Smooth muscle cell (in vitro differentiated cells): ENCODE measurements at regions not wholly inside any gene's neighbourhood (a gene's known extent, or its start where the extent isn't known, plus 50 kb on each side); places are given as distances from the start of the nearest gene placed in this dataset.

Experiments
- DNase-seq: peaks from one replicate; lab custom pipeline; 2025; ENCODE audit not compliant: unreplicated experiment; lab: John Stamatoyannopoulos, UW
- H2AFZ ChIP-seq: fragments of 200-600 bp; sonication (generic); 2 replicates; pipeline ENCODE4 v1.6.0; 2016; ENCODE audit warnings: antibody characterized with exemption, low read depth, mild to moderate bottlenecking
- H3F3A ChIP-seq: fragments of 200-600 bp; sonication (generic); 2 replicates; pipeline ENCODE4 v1.6.0; 2017; ENCODE audit warnings: antibody characterized with exemption, low read depth
- H3K27ac ChIP-seq: fragments of 200-600 bp; sonication (generic); 2 replicates; pipeline ENCODE4 v1.5.1; 2016; ENCODE audit warnings: low read depth, mild to moderate bottlenecking
- H3K27me3 ChIP-seq: fragments of 200-600 bp; sonication (generic); 2 replicates; pipeline ENCODE4 v1.6.1; 2016; ENCODE audit warnings: low read depth, mild to moderate bottlenecking
- H3K36me3 ChIP-seq: fragments of 200-600 bp; sonication (generic); 2 replicates; pipeline ENCODE4 v1.5.1; 2016; ENCODE audit warnings: low read depth
- H3K4me1 ChIP-seq: fragments of 200-600 bp; sonication (generic); 2 replicates; pipeline ENCODE4 v1.5.1; 2016; ENCODE audit warnings: low read depth
- H3K4me2 ChIP-seq: fragments of 200-600 bp; sonication (generic); 2 replicates; pipeline ENCODE4 v1.6.0; 2016; ENCODE audit warnings: mild to moderate bottlenecking
- H3K4me3 ChIP-seq: fragments of 200-600 bp; sonication (generic); 2 replicates; pipeline ENCODE4 v1.5.1; 2016; ENCODE audit warnings: mild to moderate bottlenecking
- H3K79me2 ChIP-seq: fragments of 200-600 bp; sonication (generic); 2 replicates; pipeline ENCODE4 v1.6.0; 2016; ENCODE audit warnings: low read depth, mild to moderate bottlenecking
- H3K9ac ChIP-seq: fragments of 200-600 bp; sonication (generic); 2 replicates; pipeline ENCODE4 v1.6.0; 2016; ENCODE audit warnings: low read depth
- H3K9me3 ChIP-seq: fragments of 200-600 bp; sonication (generic); replicated peaks from 2 replicates; pipeline ENCODE4 v1.5.1; 2016; ENCODE audit warnings: low read depth
- H4K20me1 ChIP-seq: fragments of 200-600 bp; sonication (generic); 2 replicates; pipeline ENCODE4 v1.6.0; 2016; ENCODE audit warnings: low read depth
- CTCF ChIP-seq: fragments of 200-600 bp; sonication (generic); IDR thresholded peaks from 2 replicates; pipeline ENCODE4 v1.5.1; 2017; ENCODE audit warnings: borderline replicate concordance, mild to moderate bottlenecking, antibody characterized with exemption; ENCODE audit not compliant: insufficient read depth, poor library complexity, severe bottlenecking
- WGBS: methylation state at CpG from one replicate; pipeline ENCODE4 v1.1.7; 2016; ENCODE audit warnings: low lambda C conversion rate; 5-methylcytosine and 5-hydroxymethylcytosine counted together

- Histone ChIP-seq H3K4me1 (no peaks in the 10 kb centered on the region), H3K9ac (no peak overlapping the region), H3K9me3 (no peaks in the 10 kb centered on the region), H3F3A (no peaks in the 10 kb centered on the region), H3K27me3 (no peaks in the 10 kb centered on the region), H4K20me1 (no peaks in the 10 kb centered on the region), H3K4me3 (no peak overlapping the region), H3K36me3 (no peaks in the 10 kb centered on the region), H3K79me2 (no peaks in the 10 kb centered on the region), H2AFZ (no peak overlapping the region), H3K27ac (no peak overlapping the region), H3K4me2 (no peak overlapping the region)
- no peak for TF ChIP-seq CTCF
- no peak for DNase-seq
- 68% methylated on average over 2 of the region's 2 CpGs for WGBS
These were observed 594.7 kb upstream of the CCNG1 start for GRCh38 chr5:162842727-162843126.

GRCh38 chr5:162852134-162852533 lies 585.3 kb upstream of the CCNG1 start:
- WGBS, result 84% methylated on average over 2 of the region's 2 CpGs
- Histone ChIP-seq H3F3A (no peaks in the 10 kb centered on the region), H3K4me3 (no peak overlapping the region), H3K79me2 (no peaks in the 10 kb centered on the region), H3K4me2 (no peak overlapping the region), H3K9me3 (no peaks in the 10 kb centered on the region), H4K20me1 (no peaks in the 10 kb centered on the region), H3K36me3 (no peaks in the 10 kb centered on the region), H3K4me1 (no peaks in the 10 kb centered on the region), H3K27me3 (no peaks in the 10 kb centered on the region), H3K27ac (no peak overlapping the region), H2AFZ (no peak overlapping the region), H3K9ac (no peak overlapping the region)
- TF ChIP-seq CTCF, result no peak
- no peak for DNase-seq

GRCh38 chr5:162858770-162859169 lies 578.6 kb upstream of the CCNG1 start:
- Histone ChIP-seq H2AFZ (no peak overlapping the region), H3K4me2 (no peak overlapping the region), H3K27ac (no peak overlapping the region), H4K20me1 (no peaks in the 10 kb centered on the region), H3K79me2 (no peaks in the 10 kb centered on the region), H3K36me3 (no peaks in the 10 kb centered on the region), H3K4me1 (no peaks in the 10 kb centered on the region), H3K9me3 (peaks cover 5% of the 10 kb centered on the region), H3K4me3 (no peak overlapping the region), H3K27me3 (no peaks in the 10 kb centered on the region), H3F3A (no peaks in the 10 kb centered on the region), H3K9ac (no peak overlapping the region)
- no peak for TF ChIP-seq CTCF
- DNase-seq, result no peak
- 94% methylated on average over 4 of the region's 4 CpGs for WGBS

- Histone ChIP-seq H3K9me3 (no peaks in the 10 kb centered on the region), H3F3A (no peaks in the 10 kb centered on the region), H3K9ac (no peak overlapping the region), H3K27me3 (no peaks in the 10 kb centered on the region), H3K4me2 (no peak overlapping the region), H2AFZ (no peak overlapping the region), H3K36me3 (no peaks in the 10 kb centered on the region), H3K27ac (no peak overlapping the region), H4K20me1 (no peaks in the 10 kb centered on the region), H3K4me3 (no peak overlapping the region), H3K4me1 (no peaks in the 10 kb centered on the region), H3K79me2 (no peaks in the 10 kb centered on the region)
- TF ChIP-seq CTCF, result no peak
- no peak for DNase-seq
These were observed 566.4 kb upstream of the CCNG1 start for GRCh38 chr5:162870966-162871365.
